KG1 (cell line): ENCODE measurements at regions not wholly inside any gene's neighbourhood (a gene's known extent, or its start where the extent isn't known, plus 50 kb on each side); places are given as distances from the start of the nearest gene placed in this dataset.
"Not testable (repeated sequence)": the region's sequence is repeated elsewhere in the genome, so short reads cannot be mapped to it uniquely, and the experiment has no call there.

Experiments
- DNase-seq: peaks from one replicate; lab custom pipeline; 2025; lab: John Stamatoyannopoulos, UW

- not testable (repeated sequence) for DNase-seq
These were observed 85.5 kb upstream of the WSB1 start for GRCh38 chr17:27208370-27208769.

DNA sequence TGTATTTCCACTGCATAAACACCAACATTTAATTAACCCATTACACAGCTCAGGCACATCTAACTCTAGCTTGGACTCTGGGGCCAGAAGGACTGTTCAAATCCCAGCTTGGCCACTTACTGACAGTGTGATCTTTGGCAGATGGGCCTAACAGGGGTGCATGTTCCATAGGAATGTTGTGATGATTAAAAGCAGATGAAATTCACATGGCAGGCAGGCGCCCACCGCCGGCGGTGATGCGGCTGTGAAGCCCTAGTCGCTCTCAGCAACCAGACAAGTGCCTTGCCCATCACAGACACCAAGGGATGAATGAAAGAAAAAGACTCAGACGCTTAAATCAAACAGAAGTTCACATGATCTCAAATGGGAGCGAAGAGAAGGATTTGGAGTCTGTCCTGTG, 84.6 kb upstream of the WSB1 start:
- DNase-seq: no peak

GRCh38 chr17:27210809-27211208, 83.1 kb upstream of the WSB1 start:
- DNase-seq: not testable (repeated sequence)

- DNase-seq: no peak
These were observed 77.1 kb upstream of the WSB1 start for GRCh38 chr17:27216836-27217235.

DNA sequence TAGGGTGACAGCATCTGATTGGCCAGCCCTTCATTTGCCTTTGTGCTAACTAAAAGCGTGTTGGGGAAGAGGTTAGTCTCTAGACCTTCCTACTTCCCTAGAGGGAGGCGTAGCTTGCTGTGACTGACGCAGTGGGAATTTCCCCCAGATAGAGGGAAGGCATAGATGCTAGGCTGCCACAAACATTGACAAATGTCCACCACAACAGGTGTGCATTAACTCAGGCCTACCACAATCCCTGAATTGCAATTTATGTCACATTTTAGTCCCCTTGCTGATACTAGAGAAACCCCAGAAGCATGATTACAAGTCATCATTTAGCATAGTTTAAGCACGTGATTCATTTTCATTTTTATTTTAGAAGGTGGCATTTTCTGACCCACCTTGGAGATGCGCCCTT, 76.3 kb upstream of the WSB1 start:
- DNase-seq: no peak

DNA sequence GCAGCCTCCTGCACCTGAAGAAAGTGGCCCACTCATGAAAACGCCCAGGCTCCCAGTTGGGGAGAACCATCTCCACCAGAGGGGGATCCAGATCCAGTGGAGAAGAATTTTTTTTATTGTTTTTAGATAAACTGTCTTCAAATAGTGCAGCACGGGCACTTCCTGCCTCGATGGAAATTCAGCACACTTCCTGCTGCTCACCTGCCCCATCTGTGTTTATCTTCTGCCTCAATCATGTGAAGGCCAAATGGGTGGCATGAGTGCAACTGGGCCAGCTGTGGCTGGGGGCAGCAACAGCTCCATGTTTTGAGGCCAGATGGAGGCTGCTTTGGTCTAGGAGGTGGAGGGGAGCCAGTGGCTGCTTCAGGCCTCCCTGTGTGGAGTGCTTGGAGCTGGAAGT, 75.9 kb upstream of the WSB1 start:
- no peak for DNase-seq

- no peak for DNase-seq
These were observed 75.0 kb upstream of the WSB1 start for GRCh38 chr17:27218719-27219488.

DNA sequence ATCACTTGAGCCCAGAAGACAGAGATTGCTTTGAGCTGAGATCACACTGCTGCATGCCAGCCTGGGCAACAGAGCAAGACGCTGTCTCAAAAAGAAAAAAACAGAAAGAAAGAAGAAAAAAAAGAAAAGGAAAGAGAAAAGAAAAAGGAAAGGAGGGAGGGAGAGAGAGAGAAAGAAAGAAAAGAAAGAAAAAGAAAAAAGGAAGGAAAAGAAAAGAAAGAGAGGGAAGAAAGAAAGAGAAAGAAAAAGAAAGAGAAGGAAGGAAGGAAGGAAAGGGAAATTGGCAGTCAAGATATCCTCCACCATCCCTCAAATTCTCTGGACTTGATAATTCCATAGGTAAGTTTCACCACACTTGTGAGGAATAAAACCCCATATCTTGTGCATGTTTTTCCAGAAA, 71.4 kb upstream of the WSB1 start:
- no peak for DNase-seq

GRCh38 chr17:27224526-27225315, 69.2 kb upstream of the WSB1 start:
- DNase-seq: no peak

DNA sequence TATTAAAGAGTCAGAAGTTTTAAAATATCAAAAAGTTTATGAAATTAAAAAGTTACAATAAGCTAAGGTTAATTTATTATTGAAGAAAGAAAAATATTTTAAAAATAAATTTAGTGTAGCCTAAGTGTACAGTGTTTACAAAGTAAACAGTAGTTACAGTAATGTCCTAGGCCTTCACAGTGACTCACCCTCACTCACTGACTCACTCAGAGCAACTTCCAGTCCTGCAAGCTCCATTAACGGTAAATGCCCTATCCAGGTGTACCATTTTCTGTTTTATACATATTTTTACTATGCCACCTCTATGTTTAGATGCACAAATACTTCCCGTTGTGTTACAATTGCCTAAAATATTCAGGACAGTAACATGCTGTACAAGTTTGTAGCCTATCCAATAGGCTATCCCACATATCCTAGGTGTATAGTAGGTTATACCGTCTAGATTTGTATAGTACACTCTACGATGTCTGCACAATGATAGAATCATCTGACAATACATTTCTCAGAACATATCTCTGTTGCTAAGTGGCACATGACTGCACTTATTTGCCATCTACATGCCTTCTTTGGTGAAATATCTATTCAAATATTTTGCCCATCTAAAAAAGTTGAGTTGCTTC, 67.2 kb upstream of the WSB1 start:
- DNase-seq: no peak

GRCh38 chr17:27230996-27231395, 62.9 kb upstream of the WSB1 start:
- no peak for DNase-seq

DNA sequence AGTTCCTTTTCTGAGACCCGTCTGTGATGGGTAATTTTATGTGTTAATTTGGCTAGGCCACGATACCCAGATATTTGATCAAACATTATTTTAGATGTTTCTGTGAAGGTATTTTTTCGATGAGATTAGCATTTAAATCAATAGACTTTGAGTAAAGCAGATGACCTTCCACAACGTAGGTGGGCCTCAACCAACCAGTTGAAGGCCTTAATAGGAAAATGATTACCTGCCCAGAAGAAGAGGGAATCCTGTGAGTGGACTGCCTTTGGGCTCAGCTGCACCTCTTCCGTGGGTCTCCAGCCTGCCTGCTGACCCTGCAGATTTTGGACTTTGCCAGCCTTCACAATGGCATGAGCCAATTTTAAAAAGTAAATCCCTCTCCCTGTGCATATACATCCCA, 61.6 kb upstream of the WSB1 start:
- DNase-seq: no peak

- DNase-seq: no peak
These were observed 60.9 kb upstream of the WSB1 start for GRCh38 chr17:27233059-27233458.

DNA sequence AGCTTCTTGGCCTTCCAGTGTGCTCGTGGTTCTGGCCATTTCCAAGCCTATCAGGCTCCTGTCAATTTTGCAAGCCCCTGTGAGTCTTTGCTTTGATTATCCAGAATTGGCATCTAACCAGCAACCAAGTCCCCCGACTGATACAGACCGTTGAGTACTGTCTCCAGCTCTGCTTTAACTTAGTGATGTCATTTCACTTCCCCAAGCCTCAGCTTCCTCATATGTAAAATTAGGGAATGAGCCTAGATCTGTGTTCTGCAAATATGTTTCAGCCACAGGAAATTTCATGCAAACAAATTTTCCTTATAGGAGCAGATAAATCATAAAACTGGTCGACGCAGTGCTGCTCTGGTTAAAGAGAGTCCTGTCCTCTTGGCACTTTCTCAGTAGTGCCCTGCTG, 60.1 kb upstream of the WSB1 start:
- DNase-seq: no peak

DNA sequence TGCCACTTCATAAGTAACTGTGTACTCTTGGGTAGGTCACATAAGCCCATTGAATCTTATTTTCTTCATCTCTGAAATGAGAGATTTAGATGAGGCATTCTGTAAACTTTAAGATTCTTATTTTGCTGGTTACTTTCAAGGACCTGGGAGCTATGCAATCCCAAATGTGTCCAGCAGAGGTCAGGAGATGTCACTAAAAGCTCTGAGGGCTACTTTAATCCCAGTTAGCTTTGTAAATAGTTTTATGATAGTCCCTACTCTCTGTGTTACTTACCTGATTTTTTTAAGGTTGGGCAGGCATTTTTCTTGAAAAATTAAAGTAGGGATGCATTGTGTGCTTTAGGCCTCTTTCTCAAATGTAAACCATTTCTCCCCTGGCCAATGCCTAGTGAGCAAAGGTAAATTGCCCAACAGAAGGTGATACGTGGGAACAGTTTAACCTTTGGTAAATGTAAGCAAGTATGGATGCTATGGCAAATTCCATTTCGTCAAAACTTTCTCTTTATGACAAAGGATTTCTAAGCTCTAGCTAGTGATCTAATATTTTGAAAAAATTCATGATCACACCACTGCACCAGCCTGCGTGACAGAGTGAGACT, 57.1 kb upstream of the WSB1 start:
- DNase-seq: peak; percentile 91

GRCh38 chr17:27237890-27238289, 56.0 kb upstream of the WSB1 start:
- DNase-seq: no peak

DNA sequence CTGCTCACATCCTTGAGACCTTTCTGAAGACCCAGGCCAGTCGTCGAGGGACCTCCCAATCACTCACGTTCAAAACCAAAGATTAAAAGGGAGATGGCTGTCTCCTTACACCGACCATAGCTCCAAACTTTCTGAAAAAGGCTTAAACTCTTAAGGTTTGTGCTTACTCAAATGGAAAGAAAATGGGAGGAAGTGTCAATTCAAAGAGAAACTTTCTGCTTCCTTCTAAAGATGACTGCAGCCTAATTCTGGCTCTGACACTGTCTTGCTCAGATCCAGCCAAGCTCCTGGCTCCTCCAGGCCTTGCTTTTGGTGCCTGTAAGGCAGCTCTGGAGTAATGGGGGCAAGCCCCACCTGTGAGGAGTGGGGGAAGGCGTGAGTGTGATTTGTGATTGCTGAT, 54.9 kb upstream of the WSB1 start:
- DNase-seq: no peak

DNA sequence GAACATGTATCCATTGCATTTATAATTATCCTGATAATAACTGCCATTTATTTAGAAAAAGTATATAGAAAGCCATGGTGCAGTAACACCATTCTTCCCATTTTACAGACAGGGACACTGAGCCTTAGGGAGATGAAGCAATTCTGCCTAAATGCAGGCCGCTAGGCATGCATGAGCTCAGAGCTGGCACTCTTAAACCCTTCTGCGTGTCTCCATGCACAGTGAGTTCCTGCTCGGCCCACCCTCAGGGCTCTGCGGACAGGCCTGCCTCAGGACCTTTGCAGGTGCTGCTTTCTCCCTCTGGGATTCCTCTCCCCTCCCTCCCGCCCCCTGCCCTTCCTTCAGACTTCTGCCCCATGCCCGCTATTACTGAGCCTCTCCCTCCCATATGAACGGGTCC, 54.3 kb upstream of the WSB1 start:
- no peak for DNase-seq

GRCh38 chr17:27240086-27240801, 53.7 kb upstream of the WSB1 start:
- DNase-seq: no peak

DNA sequence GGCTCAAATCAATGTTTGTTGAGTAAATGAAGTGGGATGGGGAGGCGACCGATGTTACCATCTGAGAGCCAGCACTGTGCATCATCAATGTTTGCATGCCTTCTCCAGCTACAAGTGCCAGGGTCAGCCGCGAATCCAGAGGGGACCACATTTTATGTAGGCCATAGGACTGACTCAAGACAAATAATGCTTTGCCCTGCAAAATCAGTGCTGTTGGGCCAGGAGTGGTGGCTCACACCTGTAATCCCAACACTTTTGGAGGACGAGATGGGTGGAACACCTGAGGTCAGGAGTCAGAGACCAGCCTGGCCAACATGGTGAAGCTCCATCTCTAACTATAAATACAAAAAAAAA, 53.1 kb upstream of the WSB1 start:
- DNase-seq: no peak

DNA sequence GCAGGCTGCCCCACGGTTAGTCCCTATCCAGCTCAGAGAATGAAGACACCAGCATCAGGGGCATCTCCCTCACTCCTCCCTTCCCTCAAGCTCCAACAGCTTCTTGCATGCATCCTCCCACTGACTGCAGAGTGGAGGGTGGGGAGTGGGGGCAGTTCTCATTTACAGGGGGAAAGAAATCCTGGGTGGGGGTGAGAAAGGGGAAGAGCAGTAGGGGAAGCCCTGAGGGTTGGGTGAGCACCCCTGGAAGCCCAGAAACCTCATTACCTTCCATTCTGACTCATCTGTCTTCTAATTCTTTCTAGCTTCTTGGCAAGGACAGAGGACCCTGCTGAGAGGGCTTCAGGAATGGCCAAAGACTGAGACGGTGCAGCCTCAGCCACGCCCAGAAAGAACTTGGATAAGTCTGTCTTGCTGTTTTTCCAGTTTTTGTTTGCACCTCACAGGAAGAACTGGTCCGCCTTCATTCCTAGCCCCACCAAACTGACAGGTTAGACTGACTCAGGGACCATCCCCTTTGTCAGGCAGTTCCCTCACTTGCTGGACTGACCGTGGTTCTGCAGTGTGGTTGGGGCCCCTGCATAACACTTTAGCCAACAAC, 52.5 kb upstream of the WSB1 start:
- no peak for DNase-seq

GRCh38 chr17:27242951-27243350, 51.0 kb upstream of the WSB1 start:
- no peak for DNase-seq
